GM18858 (cell line): ENCODE measurements at regions not wholly inside any gene's neighbourhood (a gene's known extent, or its start where the extent isn't known, plus 50 kb on each side); places are given as distances from the start of the nearest gene placed in this dataset.
"Not testable (repeated sequence)": the region's sequence is repeated elsewhere in the genome, so short reads cannot be mapped to it uniquely, and the experiment has no call there.

ENCODE experiments used
- ATAC-seq: cut with Tn5 transposase; IDR thresholded peaks from one replicate; pipeline ENCODE4 v1.9.1; 2021; ENCODE audit not compliant: unreplicated experiment

GRCh38 chr3:40745381-40746106 lies 220.8 kb downstream of the ZNF621 start:
- no peak for ATAC-seq

GRCh38 chr3:40751666-40752065 lies 226.9 kb downstream of the ZNF621 start:
- no peak for ATAC-seq

- ATAC-seq, result no peak
These were observed 227.7 kb downstream of the ZNF621 start for GRCh38 chr3:40752492-40752891.

- no peak for ATAC-seq
These were observed 228.6 kb downstream of the ZNF621 start for GRCh38 chr3:40753291-40753770.

GRCh38 chr3:40753951-40754350 lies 229.2 kb downstream of the ZNF621 start:
- no peak for ATAC-seq

GRCh38 chr3:40754994-40755393 lies 230.2 kb downstream of the ZNF621 start:
- ATAC-seq, result no peak

GRCh38 chr3:40756500-40756899 lies 231.7 kb downstream of the ZNF621 start:
- ATAC-seq, result no peak

GRCh38 chr3:40762771-40763170 lies 238.0 kb downstream of the ZNF621 start:
- not testable (repeated sequence) for ATAC-seq

- ATAC-seq, result no peak
These were observed 239.0 kb downstream of the ZNF621 start for GRCh38 chr3:40763807-40764206.

GRCh38 chr3:40764747-40765146 lies 240.0 kb downstream of the ZNF621 start:
- no peak for ATAC-seq

- no peak for ATAC-seq
These were observed 241.1 kb downstream of the ZNF621 start for GRCh38 chr3:40765884-40766283.

GRCh38 chr3:40766396-40766795 lies 241.6 kb downstream of the ZNF621 start:
- no peak for ATAC-seq

- no peak for ATAC-seq
These were observed 243.3 kb downstream of the ZNF621 start for GRCh38 chr3:40768046-40768445.

GRCh38 chr3:40768536-40768935 lies 243.8 kb downstream of the ZNF621 start:
- no peak for ATAC-seq

GRCh38 chr3:40770061-40770460 lies 245.3 kb downstream of the ZNF621 start:
- no peak for ATAC-seq

GRCh38 chr3:40771112-40771511 lies 246.4 kb downstream of the ZNF621 start:
- no peak for ATAC-seq

GRCh38 chr3:40779039-40779438 lies 254.3 kb downstream of the ZNF621 start:
- no peak for ATAC-seq

GRCh38 chr3:40780291-40780924 lies 255.6 kb downstream of the ZNF621 start:
- no peak for ATAC-seq

- ATAC-seq, result no peak
These were observed 256.2 kb downstream of the ZNF621 start for GRCh38 chr3:40780925-40781406.

GRCh38 chr3:40782111-40782721 lies 257.5 kb downstream of the ZNF621 start:
- no peak for ATAC-seq

- no peak for ATAC-seq
These were observed 266.0 kb downstream of the ZNF621 start for GRCh38 chr3:40790746-40791145.

- no peak for ATAC-seq
These were observed 269.0 kb downstream of the ZNF621 start for GRCh38 chr3:40793730-40794129.
